ENCODE measurements at regions not wholly inside any gene's neighbourhood (a gene's known extent, or its start where the extent isn't known, plus 50 kb on each side); places are given as distances from the start of the nearest gene placed in this dataset.

DNA sequence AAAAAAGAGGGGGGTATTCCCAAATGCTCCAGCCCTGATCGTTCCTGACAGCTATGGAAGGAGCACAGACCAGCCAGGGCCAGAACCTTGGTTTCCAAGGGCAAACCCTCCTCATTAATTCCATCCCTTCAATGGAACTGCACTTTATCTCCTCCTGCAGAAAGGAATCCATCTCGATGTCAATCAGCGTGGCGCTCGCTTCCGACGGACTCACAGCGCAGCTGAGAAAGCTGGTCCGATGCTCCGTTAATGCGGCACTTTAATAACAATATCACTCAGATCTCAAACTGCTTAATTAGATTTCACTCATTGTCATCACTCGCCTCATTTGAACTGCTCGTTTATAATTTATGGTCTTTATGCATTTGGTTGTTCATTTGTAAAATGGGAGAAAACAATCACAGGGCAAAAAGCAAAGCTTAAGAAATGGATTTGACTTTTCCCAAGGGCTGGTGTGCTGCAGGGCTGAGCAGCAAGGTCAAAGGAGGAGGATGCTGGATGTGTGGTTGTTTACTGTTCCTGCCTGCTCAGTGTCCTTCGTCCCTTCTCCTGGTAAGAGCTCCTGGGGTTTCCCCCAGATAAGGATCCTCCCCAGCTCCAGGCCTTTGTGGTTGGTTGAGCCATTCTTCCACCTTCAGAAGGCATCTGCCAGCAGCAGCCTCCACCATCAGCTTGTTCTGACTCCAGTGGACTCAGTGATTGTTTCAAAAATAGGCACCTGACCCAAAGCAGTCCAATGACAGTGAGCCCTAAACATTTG is 152.7 kb downstream of the ANKRD60 start:
- TF ChIP-seq POLR2AphosphoS5 (IDR thresholded peaks at IDR 0.05; ENCODE audit: low read depth) = no peak
- TF ChIP-seq, protein P1, sequence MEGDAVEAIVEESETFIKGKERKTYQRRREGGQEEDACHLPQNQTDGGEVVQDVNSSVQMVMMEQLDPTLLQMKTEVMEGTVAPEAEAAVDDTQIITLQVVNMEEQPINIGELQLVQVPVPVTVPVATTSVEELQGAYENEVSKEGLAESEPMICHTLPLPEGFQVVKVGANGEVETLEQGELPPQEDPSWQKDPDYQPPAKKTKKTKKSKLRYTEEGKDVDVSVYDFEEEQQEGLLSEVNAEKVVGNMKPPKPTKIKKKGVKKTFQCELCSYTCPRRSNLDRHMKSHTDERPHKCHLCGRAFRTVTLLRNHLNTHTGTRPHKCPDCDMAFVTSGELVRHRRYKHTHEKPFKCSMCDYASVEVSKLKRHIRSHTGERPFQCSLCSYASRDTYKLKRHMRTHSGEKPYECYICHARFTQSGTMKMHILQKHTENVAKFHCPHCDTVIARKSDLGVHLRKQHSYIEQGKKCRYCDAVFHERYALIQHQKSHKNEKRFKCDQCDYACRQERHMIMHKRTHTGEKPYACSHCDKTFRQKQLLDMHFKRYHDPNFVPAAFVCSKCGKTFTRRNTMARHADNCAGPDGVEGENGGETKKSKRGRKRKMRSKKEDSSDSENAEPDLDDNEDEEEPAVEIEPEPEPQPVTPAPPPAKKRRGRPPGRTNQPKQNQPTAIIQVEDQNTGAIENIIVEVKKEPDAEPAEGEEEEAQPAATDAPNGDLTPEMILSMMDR (IDR thresholded peaks at IDR 0.05; ENCODE audit: insufficient read depth, low read length) = no peak
- TF ChIP-seq, protein P2, sequence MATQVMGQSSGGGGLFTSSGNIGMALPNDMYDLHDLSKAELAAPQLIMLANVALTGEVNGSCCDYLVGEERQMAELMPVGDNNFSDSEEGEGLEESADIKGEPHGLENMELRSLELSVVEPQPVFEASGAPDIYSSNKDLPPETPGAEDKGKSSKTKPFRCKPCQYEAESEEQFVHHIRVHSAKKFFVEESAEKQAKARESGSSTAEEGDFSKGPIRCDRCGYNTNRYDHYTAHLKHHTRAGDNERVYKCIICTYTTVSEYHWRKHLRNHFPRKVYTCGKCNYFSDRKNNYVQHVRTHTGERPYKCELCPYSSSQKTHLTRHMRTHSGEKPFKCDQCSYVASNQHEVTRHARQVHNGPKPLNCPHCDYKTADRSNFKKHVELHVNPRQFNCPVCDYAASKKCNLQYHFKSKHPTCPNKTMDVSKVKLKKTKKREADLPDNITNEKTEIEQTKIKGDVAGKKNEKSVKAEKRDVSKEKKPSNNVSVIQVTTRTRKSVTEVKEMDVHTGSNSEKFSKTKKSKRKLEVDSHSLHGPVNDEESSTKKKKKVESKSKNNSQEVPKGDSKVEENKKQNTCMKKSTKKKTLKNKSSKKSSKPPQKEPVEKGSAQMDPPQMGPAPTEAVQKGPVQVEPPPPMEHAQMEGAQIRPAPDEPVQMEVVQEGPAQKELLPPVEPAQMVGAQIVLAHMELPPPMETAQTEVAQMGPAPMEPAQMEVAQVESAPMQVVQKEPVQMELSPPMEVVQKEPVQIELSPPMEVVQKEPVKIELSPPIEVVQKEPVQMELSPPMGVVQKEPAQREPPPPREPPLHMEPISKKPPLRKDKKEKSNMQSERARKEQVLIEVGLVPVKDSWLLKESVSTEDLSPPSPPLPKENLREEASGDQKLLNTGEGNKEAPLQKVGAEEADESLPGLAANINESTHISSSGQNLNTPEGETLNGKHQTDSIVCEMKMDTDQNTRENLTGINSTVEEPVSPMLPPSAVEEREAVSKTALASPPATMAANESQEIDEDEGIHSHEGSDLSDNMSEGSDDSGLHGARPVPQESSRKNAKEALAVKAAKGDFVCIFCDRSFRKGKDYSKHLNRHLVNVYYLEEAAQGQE (IDR thresholded peaks at IDR 0.05; ENCODE audit: insufficient replicate concordance, low read depth) = no peak
